Uterus (tissue), 2 donors: ENCODE measurements at regions not wholly inside any gene's neighbourhood (a gene's known extent, or its start where the extent isn't known, plus 50 kb on each side); places are given as distances from the start of the nearest gene placed in this dataset.

ENCODE experiments used
- POLR2A ChIP-seq, 2 donors: fragments of 450-650 bp; IDR thresholded peaks; one replicate each; pipeline ENCODE4 v1.6.1; 2016; ENCODE audit warnings: antibody characterized with exemption in 2 of 2, mild to moderate bottlenecking in 1 of 2, moderate library complexity in 1 of 2
- TF ChIP-seq, protein P1 (sequence below), 4 experiments: fragments of 200-600 bp in 2 of 4; fragments of 450-650 bp in 2 of 4; sonication (generic) in 2 of 4; IDR thresholded peaks; one replicate each; pipeline ENCODE4 v1.5.1; 2016 to 2019; ENCODE audit warnings: antibody characterized with exemption in 4 of 4, mild to moderate bottlenecking in 2 of 4, moderate library complexity in 1 of 4

DNA sequence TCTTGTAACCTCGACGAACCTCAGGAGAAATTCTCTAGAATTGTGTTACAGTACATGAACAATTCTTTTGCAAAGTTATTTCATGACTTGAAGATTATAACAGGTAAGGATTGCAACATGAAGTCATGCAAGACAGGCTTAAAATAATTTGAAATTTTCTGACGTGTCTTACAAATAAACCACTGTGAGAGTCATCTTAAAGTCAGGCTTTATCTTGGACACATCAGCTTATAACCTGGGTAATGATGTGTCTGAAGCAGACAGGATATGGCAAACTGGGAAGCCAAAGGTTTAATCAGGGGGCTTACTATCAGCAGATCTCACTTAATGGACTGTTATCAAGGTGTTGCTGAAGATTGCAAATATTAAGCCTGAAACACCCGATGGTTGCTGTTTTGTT, 407.8 kb downstream of the KLF5 start:
- TF ChIP-seq, protein P1, sequence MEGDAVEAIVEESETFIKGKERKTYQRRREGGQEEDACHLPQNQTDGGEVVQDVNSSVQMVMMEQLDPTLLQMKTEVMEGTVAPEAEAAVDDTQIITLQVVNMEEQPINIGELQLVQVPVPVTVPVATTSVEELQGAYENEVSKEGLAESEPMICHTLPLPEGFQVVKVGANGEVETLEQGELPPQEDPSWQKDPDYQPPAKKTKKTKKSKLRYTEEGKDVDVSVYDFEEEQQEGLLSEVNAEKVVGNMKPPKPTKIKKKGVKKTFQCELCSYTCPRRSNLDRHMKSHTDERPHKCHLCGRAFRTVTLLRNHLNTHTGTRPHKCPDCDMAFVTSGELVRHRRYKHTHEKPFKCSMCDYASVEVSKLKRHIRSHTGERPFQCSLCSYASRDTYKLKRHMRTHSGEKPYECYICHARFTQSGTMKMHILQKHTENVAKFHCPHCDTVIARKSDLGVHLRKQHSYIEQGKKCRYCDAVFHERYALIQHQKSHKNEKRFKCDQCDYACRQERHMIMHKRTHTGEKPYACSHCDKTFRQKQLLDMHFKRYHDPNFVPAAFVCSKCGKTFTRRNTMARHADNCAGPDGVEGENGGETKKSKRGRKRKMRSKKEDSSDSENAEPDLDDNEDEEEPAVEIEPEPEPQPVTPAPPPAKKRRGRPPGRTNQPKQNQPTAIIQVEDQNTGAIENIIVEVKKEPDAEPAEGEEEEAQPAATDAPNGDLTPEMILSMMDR (IDR thresholded peaks at IDR 0.05): no peak
- no peak for TF ChIP-seq POLR2A (IDR thresholded peaks at IDR 0.05)
